ENCODE measurements at regions not wholly inside any gene's neighbourhood (a gene's known extent, or its start where the extent isn't known, plus 50 kb on each side); places are given as distances from the start of the nearest gene placed in this dataset.

- DNase-seq (ENCODE audit: low read depth) = no peak
Measured at GRCh38 chr3:102083473-102083872, 234.2 kb downstream of the NFKBIZ start.

GRCh38 chr3:102084006-102084405 lies 234.7 kb downstream of the NFKBIZ start:
- no peak for DNase-seq (ENCODE audit: low read depth)

GRCh38 chr3:102084704-102085103 lies 235.4 kb downstream of the NFKBIZ start:
- DNase-seq (ENCODE audit: low read depth) = no peak

- no peak for DNase-seq (ENCODE audit: low read depth)
Measured at GRCh38 chr3:102085431-102086176, 236.3 kb downstream of the NFKBIZ start.

GRCh38 chr3:102087236-102087635 lies 237.9 kb downstream of the NFKBIZ start:
- DNase-seq (ENCODE audit: low read depth) = no peak

GRCh38 chr3:102089239-102089638 lies 239.9 kb downstream of the NFKBIZ start:
- no peak for DNase-seq (ENCODE audit: low read depth)

DNA sequence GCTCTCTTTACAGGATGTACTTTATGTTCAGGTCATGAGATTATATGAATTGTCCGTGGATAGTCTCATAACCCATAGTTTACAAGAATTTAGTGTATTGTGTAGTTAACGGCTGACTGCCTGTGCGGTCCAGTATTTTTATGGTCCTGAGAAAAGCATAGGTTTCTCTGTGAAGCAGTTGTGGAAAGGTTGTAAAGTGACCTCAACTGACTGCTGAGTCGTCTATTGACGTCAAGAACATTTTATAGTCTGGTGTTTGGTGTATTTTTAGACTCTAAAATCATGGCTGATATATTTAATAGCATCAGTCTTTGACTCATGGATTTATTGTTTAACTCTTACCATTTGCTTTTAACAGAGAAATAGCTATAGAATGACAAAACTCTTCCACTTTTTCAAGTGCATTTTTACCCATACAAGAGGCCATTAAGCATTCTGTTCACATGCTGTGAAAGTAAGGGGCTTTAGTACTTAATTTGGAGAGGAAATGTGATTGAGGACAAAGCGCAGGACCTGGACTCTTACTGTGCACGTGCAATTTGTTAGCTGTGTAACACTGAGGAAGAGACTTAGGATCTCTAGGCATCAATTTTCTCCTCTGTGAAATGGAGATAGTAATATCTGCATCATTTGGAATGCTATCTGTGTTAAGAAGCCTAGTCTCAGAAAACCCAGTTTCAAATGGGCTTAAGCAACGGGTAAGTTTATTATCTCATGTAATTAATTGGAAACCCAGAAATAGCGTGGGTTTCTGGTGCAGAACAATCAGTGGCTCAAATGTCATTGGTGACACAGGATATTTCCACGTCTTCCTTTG lies 240.8 kb downstream of the NFKBIZ start:
- no peak for DNase-seq (ENCODE audit: low read depth)

DNA sequence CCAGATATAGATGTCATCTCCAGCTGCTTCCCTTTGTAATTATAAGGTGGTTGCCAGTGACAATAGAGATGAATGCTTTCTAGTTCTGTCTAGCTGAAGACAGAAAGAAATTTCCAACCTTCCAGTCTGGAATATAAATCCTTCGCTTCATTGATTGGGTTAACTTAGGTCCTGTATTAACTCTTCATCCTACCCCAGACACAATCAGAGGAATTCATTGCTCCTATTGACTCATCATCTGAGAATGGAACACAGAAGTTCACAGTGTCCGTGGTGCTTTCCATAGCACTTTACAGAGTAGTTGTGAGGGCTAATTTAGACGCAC lies 241.4 kb downstream of the NFKBIZ start:
- no peak for DNase-seq (ENCODE audit: low read depth)

- no peak for DNase-seq (ENCODE audit: low read depth)
Measured at GRCh38 chr3:102091358-102091757, 242.0 kb downstream of the NFKBIZ start.

- no peak for DNase-seq (ENCODE audit: low read depth)
Measured at GRCh38 chr3:102092617-102093466, 243.5 kb downstream of the NFKBIZ start.

DNA sequence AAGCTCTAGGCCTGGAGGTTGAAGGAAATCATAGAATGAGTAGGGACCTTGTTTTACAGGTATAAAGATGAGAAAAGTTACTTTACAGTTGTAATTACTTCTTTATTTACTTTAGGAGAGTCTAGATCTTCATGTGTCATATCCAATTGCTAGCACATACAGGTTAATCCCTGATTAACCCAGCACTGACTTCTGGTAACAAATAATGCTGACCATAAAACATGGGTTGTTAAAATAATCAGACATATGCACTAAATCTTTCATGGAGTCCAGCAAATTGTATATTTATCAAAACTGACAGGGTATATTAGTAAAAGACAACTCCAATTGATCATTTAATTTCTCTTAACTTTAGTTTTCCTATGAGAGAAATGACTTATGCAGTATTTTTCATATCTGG lies 245.2 kb downstream of the NFKBIZ start:
- DNase-seq (ENCODE audit: low read depth) = no peak

DNA sequence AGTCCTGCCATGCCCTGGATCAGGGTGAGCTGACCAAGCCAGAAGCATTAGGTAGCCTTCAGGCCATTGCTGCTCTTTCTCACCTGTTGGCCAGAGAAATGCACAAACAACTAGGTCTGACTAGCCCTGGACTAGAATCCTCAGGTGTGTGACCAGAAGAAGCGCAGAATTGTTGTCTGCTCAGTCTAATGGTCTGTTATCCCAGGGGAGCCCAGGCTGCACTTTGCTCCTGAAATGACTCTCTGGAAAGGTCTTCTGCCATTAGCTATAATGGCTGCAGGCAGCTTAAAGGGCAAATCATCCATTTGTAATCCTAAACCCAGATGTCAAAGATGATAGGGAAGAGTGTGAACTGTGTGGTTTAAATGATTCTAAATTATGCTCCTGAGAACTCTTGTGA lies 246.1 kb downstream of the NFKBIZ start:
- no peak for DNase-seq (ENCODE audit: low read depth)

DNA sequence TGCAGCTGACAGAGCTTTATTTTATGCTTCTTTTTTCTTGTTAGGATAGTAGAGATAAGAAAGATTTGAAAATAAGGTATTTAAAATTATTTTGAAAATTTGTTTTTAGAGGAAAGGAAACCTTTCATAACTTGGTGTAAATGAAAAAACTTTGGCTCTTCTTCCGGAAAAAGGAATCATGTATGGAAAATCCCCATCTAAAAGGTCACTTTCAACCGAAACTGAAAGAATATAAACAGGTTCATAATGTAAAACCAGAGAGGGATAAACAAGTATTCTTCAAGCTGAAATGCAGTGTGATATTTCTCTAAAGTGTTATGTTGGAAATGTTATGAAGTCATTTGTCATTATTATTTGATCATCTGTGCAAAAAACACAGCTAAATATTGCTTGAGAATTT lies 246.8 kb downstream of the NFKBIZ start:
- DNase-seq (ENCODE audit: low read depth) = no peak

- DNase-seq (ENCODE audit: low read depth) = no peak
Measured at GRCh38 chr3:102098130-102098885, 249.0 kb downstream of the NFKBIZ start.

DNA sequence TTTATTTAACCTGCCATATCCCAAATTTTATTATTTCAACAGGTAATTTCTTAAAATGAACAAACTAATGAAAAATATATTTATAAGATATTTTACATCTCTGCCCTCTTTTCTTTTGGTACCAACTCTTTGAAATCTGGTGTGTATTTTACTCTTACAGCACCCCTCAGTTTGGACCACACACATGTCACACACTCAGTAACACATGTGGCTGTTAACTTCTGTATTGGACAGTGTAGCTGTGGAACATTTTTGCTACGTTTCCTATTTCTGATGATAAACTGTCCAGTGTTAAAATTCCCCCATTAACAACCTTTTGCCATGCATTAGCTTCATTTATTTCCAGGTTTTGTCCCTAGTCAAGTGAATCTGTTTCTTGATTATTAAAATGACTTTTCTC lies 250.6 kb downstream of the NFKBIZ start:
- DNase-seq (ENCODE audit: low read depth) = no peak

- no peak for DNase-seq (ENCODE audit: low read depth)
Measured at GRCh38 chr3:102102394-102102793, 253.1 kb downstream of the NFKBIZ start.

DNA sequence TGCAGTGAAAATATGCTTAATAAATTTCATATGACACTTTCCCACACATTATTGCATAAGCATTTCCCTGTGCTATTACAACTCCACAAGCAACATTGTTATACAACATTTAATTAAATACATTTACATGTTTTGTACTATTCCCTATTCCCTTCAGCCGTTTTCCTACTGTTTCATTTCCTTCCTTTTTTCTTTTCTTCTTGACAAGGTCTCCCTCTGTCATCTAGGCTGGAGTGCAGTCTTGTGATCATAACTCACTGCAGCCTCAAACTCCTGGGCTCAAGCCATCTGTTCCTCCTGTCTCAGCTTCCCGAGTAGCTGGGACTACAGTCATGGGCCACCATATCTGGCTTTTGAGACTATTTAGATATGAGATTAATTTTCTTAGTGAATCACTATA lies 254.7 kb downstream of the NFKBIZ start:
- no peak for DNase-seq (ENCODE audit: low read depth)

- no peak for DNase-seq (ENCODE audit: low read depth)
Measured at GRCh38 chr3:102105193-102105592, 255.9 kb downstream of the NFKBIZ start.

DNA sequence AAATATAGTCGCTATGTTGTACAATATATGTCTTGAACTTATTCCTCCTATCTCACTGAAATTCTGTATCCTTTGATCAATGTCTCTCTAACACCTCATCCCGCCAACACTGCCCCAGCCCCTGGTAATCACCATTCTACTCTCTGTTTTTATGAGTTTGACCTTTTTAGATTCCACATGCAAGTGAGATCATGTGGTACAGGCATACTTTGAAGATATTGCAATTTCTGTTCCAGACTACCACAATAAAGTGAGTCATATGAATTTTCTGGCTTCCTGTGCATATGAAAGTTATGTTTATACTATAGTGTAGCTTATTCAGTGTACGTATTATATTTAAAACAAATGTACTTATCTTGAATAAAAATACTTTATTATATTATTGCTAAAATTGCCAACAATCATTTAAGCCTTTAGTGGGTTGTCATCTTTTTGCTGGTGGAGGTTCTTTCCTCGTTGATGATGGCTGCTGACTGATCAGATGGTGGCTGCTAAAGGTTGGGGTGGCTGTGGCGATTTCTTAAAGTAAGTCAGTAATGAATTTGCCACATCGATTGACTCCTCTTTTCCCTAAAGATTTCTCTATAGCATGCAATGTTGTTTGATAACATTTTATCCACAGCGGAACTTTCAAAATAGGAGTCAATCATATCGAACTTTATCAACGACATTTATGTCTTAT lies 257.2 kb downstream of the NFKBIZ start:
- no peak for DNase-seq (ENCODE audit: low read depth)

DNA sequence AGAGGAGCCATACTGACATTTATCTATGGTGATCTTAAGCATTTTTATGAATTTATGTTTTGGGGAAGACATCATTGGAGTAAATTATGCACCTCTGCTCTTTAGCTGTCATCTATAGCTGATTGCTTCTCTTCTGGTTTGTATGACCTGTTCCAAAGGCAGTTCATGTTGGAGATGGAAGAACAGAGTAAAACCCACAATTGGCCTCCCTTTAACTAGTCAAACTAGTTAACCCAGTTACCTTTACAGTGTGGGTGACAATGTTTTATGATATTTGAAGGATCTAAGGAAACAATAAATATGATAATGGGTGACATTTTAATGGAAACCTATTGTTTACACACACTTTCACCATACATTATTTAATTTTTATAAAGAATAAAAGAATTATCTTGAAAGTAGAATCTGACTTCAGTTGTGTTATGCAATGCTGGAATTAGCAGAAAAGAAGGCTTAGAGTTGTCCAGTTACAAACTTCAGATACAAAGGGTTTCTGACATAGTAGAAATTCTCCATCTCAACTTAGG lies 263.5 kb downstream of the NFKBIZ start:
- no peak for DNase-seq (ENCODE audit: low read depth)

Data from forelimb muscle (tissue), 1 donor.